ENCODE measurements at regions not wholly inside any gene's neighbourhood (a gene's known extent, or its start where the extent isn't known, plus 50 kb on each side); places are given as distances from the start of the nearest gene placed in this dataset.

DNA sequence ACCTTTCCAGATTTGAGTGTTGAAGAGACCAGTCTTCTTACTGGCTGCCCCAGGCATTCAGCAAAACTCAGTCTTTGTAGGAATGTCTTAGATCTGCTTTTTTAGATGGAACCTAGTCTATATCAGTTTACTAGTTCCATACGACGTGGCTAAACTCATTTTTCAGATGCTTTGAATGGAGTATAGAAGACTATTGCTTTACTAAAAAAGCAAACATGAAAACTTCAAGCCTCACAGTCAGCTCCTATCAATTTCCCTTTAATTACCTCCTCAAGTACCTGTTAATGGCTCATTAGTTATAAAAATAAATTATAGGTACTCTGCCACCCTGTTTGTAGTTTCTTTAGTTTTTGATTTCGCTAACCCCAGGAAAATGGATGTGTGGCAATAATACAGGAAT is 63.0 kb upstream of the STOX2 start:
- FAIRE-seq (no peak), DNase-seq (peak in 2 of 5 donors; percentile 51 to 75)
- H3K4me3 ChIP-seq (ENCODE audit: low read length in 3 of 3) = no peak overlapping the region
- H3K9ac ChIP-seq (ENCODE audit: low read length in 3 of 3) = no peak overlapping the region
- no peaks in the 10 kb centered on the region for H3K9me3 ChIP-seq (ENCODE audit: control insufficient read depth in 2 of 3, insufficient read depth in 1 of 3, low read length in 3 of 3)
- no peaks in the 10 kb centered on the region for H3K4me1 ChIP-seq (ENCODE audit: control insufficient read depth in 2 of 3, insufficient read depth in 2 of 3, low read depth in 1 of 3, low read length in 3 of 3)
- no peaks in the 10 kb centered on the region for H3K27me3 ChIP-seq (ENCODE audit: control insufficient read depth, insufficient read depth, low read length)
- TF ChIP-seq, protein P1, sequence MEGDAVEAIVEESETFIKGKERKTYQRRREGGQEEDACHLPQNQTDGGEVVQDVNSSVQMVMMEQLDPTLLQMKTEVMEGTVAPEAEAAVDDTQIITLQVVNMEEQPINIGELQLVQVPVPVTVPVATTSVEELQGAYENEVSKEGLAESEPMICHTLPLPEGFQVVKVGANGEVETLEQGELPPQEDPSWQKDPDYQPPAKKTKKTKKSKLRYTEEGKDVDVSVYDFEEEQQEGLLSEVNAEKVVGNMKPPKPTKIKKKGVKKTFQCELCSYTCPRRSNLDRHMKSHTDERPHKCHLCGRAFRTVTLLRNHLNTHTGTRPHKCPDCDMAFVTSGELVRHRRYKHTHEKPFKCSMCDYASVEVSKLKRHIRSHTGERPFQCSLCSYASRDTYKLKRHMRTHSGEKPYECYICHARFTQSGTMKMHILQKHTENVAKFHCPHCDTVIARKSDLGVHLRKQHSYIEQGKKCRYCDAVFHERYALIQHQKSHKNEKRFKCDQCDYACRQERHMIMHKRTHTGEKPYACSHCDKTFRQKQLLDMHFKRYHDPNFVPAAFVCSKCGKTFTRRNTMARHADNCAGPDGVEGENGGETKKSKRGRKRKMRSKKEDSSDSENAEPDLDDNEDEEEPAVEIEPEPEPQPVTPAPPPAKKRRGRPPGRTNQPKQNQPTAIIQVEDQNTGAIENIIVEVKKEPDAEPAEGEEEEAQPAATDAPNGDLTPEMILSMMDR (IDR thresholded peaks at IDR 0.05; ENCODE audit: borderline replicate concordance, extremely low read depth, insufficient read depth) = no peak
- H3K36me3 ChIP-seq (ENCODE audit: control insufficient read depth in 2 of 3, insufficient read depth in 3 of 3, low read length in 3 of 3) = no peaks in the 10 kb centered on the region
- H3K27ac ChIP-seq (ENCODE audit: low read depth in 2 of 2, low read length in 2 of 2) = no peak overlapping the region
- intact Hi-C loops (cut with DNase I) = loop anchor here (5.0 kb wide), 1 partner anchor 325 kb away; no protein-coding TSS in a partner anchor

DNA sequence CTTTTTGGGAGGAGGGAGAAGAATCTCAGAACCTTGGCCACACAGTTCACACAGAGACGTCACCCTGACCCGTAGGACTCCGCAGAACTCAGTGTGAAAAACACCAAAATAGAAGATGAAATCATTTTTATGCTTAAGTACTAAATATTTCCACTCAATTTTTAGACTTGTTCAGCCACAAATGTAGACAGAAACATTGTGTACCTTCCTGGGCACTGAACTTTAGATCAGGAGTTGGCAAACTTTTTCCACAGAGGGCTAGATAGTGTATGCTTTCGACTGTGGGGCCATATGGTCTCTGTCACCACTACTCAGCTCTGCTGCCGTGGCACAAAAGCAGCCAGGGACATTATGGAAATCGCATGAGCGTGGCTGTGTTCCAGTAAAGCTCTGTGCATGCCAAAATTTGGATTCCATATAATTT is 61.8 kb upstream of the STOX2 start:
- no peak for DNase-seq
- no peaks in the 10 kb centered on the region for H3K27me3 ChIP-seq (ENCODE audit: control insufficient read depth, insufficient read depth, low read length)
- no peaks in the 10 kb centered on the region for H3K36me3 ChIP-seq (ENCODE audit: control insufficient read depth in 2 of 3, insufficient read depth in 3 of 3, low read length in 3 of 3)
- FAIRE-seq = no peak
- intact Hi-C loops (cut with DNase I) = loop anchor here (5.0 kb wide), 1 partner anchor 324 kb away; no protein-coding TSS in a partner anchor
- no peak overlapping the region for H3K27ac ChIP-seq (ENCODE audit: low read depth in 2 of 2, low read length in 2 of 2)
- no peaks in the 10 kb centered on the region for H3K9me3 ChIP-seq (ENCODE audit: control insufficient read depth in 2 of 3, insufficient read depth in 1 of 3, low read length in 3 of 3)
- H3K4me1 ChIP-seq (ENCODE audit: control insufficient read depth in 2 of 3, insufficient read depth in 2 of 3, low read depth in 1 of 3, low read length in 3 of 3) = no peaks in the 10 kb centered on the region
- TF ChIP-seq, protein P1 (IDR thresholded peaks at IDR 0.05; ENCODE audit: borderline replicate concordance, extremely low read depth, insufficient read depth) = no peak
- H3K4me3 ChIP-seq (ENCODE audit: low read length in 3 of 3) = no peak overlapping the region
- no peak overlapping the region for H3K9ac ChIP-seq (ENCODE audit: low read length in 3 of 3)

DNA sequence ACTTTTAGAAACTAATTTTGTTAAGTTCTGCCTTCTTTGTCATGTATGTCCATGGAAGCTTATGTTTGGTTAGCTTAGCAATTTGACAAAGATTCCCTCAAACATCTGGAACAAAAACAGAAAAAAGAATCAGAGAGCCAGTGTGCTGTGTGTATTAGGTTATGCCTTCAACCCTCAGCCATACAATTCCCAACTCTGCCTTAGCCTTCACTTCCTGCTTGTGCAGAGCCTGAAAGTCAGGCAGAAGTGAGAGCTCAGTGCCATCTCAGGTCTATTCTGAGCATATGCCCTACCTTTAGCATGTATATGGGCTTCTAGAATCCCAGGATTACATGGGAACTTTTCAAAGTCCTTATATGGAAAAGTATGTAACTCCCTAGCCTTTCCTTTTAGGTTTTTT is 58.2 kb upstream of the STOX2 start:
- intact Hi-C loops (cut with DNase I) = no loop called here
- no peak for DNase-seq
- no peak overlapping the region for H3K4me3 ChIP-seq (ENCODE audit: low read length in 3 of 3)

More for the DNA sequence above, 58.2 kb upstream of the STOX2 start:
- no peaks in the 10 kb centered on the region for H3K36me3 ChIP-seq (ENCODE audit: control insufficient read depth in 2 of 3, insufficient read depth in 3 of 3, low read length in 3 of 3)
- TF ChIP-seq, protein P1 (IDR thresholded peaks at IDR 0.05; ENCODE audit: borderline replicate concordance, extremely low read depth, insufficient read depth) = no peak
- H3K9me3 ChIP-seq (ENCODE audit: control insufficient read depth in 2 of 3, insufficient read depth in 1 of 3, low read length in 3 of 3) = no peaks in the 10 kb centered on the region
- H3K27ac ChIP-seq (ENCODE audit: low read depth in 2 of 2, low read length in 2 of 2) = no peak overlapping the region
- no peaks in the 10 kb centered on the region for H3K4me1 ChIP-seq (ENCODE audit: control insufficient read depth in 2 of 3, insufficient read depth in 2 of 3, low read depth in 1 of 3, low read length in 3 of 3)
- no peak for FAIRE-seq
- H3K27me3 ChIP-seq (ENCODE audit: control insufficient read depth, insufficient read depth, low read length) = no peaks in the 10 kb centered on the region
- no peak overlapping the region for H3K9ac ChIP-seq (ENCODE audit: low read length in 3 of 3)

Measured in kidney (tissue), 13 donors.